ENCODE measurements at regions not wholly inside any gene's neighbourhood (a gene's known extent, or its start where the extent isn't known, plus 50 kb on each side); places are given as distances from the start of the nearest gene placed in this dataset.

GRCh38 chr15:61769557-61769956, 290.7 kb downstream of the VPS13C start:
- TF ChIP-seq CTCF (IDR thresholded peaks at IDR 0.05): no peak
- no peak for DNase-seq (ENCODE audit: low spot score)
- no peak for ATAC-seq (ENCODE audit: low FRiP score)

GRCh38 chr15:61768131-61768530, 292.1 kb downstream of the VPS13C start:
- ATAC-seq (ENCODE audit: low FRiP score) (no peak), DNase-seq (ENCODE audit: low spot score) (no peak)
- TF ChIP-seq CTCF (IDR thresholded peaks at IDR 0.05): no peak

GRCh38 chr15:61764981-61765380, 295.3 kb downstream of the VPS13C start:
- no peak for TF ChIP-seq CTCF (IDR thresholded peaks at IDR 0.05)
- ATAC-seq (ENCODE audit: low FRiP score) (no peak), DNase-seq (ENCODE audit: low spot score) (no peak)

GRCh38 chr15:61764141-61764540, 296.1 kb downstream of the VPS13C start:
- DNase-seq (ENCODE audit: low spot score) (no peak), ATAC-seq (ENCODE audit: low FRiP score) (no peak)
- TF ChIP-seq CTCF (IDR thresholded peaks at IDR 0.05): no peak

- no peak for ATAC-seq (ENCODE audit: low FRiP score)
- DNase-seq (ENCODE audit: low spot score): no peak
- no peak for TF ChIP-seq CTCF (IDR thresholded peaks at IDR 0.05)
Observed at GRCh38 chr15:61762676-61763075, 297.6 kb downstream of the VPS13C start.

- no peak for TF ChIP-seq CTCF (IDR thresholded peaks at IDR 0.05)
- no peak for DNase-seq (ENCODE audit: low spot score)
- ATAC-seq (ENCODE audit: low FRiP score): no peak
Observed at GRCh38 chr15:61759639-61760038, 300.6 kb downstream of the VPS13C start.

- ATAC-seq (ENCODE audit: low FRiP score): no peak
- no peak for DNase-seq (ENCODE audit: low spot score)
- TF ChIP-seq CTCF (IDR thresholded peaks at IDR 0.05): no peak
Observed at GRCh38 chr15:61756071-61756820, 304.0 kb downstream of the VPS13C start.
